Thyroid gland (tissue), 4 donors: ENCODE measurements at regions not wholly inside any gene's neighbourhood (a gene's known extent, or its start where the extent isn't known, plus 50 kb on each side); places are given as distances from the start of the nearest gene placed in this dataset.
"Not testable (repeated sequence)": the region's sequence is repeated elsewhere in the genome, so short reads cannot be mapped to it uniquely, and the experiment has no call there.

ENCODE experiments used
- DNase-seq, 2 donors: peaks; one replicate each; pipeline ENCODE4 v3.0.0-alpha.2; 2019
- H3K27ac ChIP-seq, 3 donors: fragments of 200-600 bp; sonication (generic); 1 replicate in 2 of 3; 2 replicates in 1 of 3; pipeline ENCODE4 v1.5.1; 2016 to 2019; ENCODE audit warnings: mild to moderate bottlenecking in 1 of 3, moderate library complexity in 1 of 3
- H3K27me3 ChIP-seq: fragments of 200-600 bp; sonication (generic); one replicate; pipeline ENCODE4 v1.5.1; 2019
- H3K36me3 ChIP-seq, 2 donors: fragments of 200-600 bp; sonication (generic); one replicate each; pipeline ENCODE4 v1.5.1; 2016 to 2019
- H3K4me1 ChIP-seq, 2 donors: fragments of 200-600 bp; sonication (generic); one replicate each; pipeline ENCODE4 v1.5.1; 2017 to 2019
- H3K4me3 ChIP-seq, 3 donors: fragments of 200-600 bp; sonication (generic); replicated peaks in 1 of 3; 1 replicate in 2 of 3; 2 replicates in 1 of 3; pipeline ENCODE4 v1.5.1; 2016; ENCODE audit warnings: mild to moderate bottlenecking in 1 of 3
- H3K9me3 ChIP-seq: fragments of 200-600 bp; sonication (generic); one replicate; pipeline ENCODE4 v1.5.1; 2017
- POLR2A ChIP-seq, 2 donors: fragments of 450-650 bp; IDR thresholded peaks; one replicate each; pipeline ENCODE4 v1.6.1; 2017; ENCODE audit warnings: antibody characterized with exemption in 2 of 2, mild to moderate bottlenecking in 2 of 2, moderate library complexity in 1 of 2
- WGBS, 2 donors: methylation state at CpG; one replicate each; pipeline ENCODE4 v1.1.5; 2017; 5-methylcytosine and 5-hydroxymethylcytosine counted together
- intact Hi-C: fragments of 100-400 bp; cut with DNase I; formaldehyde crosslinking; loops from one replicate; pipeline ENCODE4 v1.15.1; 2023
- TF ChIP-seq, protein P1 (sequence below), 6 experiments: fragments of 200-600 bp in 3 of 6; fragments of 450-650 bp in 3 of 6; sonication (generic) in 3 of 6; IDR thresholded peaks; one replicate each; pipeline ENCODE4 v1.5.1; 2016 to 2019; ENCODE audit warnings: antibody characterized with exemption in 6 of 6, mild to moderate bottlenecking in 2 of 6, inconsistent platforms in 1 of 6, moderate library complexity in 1 of 6

DNA sequence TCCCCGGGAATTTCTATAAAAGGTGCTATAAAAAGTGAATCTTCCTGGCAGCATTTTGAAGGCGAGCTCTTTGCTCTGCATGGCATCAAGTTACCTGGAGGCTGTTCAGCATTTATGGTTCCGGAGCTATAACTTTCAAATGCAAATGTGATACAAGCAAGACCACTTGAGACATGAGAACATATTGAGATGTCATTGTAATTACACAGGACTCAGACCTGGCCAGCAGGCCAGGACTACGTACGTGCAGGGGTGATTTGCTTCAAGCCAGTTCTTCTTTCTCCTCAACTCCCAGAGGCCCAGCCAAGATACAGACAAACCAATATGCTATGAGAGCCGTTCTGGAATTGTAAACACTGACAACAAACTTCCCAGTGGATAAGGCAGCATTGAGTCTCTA, 227.4 kb upstream of the FAT3 start:
- H3K4me1 ChIP-seq, result no peaks in the 10 kb centered on the region
- 59 to 60% methylated on average over 6 of the region's 6 CpGs for WGBS, 2 donors
- intact Hi-C loops, result no loop called here
- no peaks in the 10 kb centered on the region for H3K9me3 ChIP-seq
- no peak overlapping the region for H3K4me3 ChIP-seq
- TF ChIP-seq, protein P1, sequence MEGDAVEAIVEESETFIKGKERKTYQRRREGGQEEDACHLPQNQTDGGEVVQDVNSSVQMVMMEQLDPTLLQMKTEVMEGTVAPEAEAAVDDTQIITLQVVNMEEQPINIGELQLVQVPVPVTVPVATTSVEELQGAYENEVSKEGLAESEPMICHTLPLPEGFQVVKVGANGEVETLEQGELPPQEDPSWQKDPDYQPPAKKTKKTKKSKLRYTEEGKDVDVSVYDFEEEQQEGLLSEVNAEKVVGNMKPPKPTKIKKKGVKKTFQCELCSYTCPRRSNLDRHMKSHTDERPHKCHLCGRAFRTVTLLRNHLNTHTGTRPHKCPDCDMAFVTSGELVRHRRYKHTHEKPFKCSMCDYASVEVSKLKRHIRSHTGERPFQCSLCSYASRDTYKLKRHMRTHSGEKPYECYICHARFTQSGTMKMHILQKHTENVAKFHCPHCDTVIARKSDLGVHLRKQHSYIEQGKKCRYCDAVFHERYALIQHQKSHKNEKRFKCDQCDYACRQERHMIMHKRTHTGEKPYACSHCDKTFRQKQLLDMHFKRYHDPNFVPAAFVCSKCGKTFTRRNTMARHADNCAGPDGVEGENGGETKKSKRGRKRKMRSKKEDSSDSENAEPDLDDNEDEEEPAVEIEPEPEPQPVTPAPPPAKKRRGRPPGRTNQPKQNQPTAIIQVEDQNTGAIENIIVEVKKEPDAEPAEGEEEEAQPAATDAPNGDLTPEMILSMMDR (IDR thresholded peaks at IDR 0.05), result no peak
- TF ChIP-seq POLR2A (IDR thresholded peaks at IDR 0.05), result no peak
- no peak overlapping the region for H3K27ac ChIP-seq
- H3K36me3 ChIP-seq, result no peaks in the 10 kb centered on the region
- H3K27me3 ChIP-seq, result no peaks in the 10 kb centered on the region
- no peak for DNase-seq

GRCh38 chr11:91996526-91996925, 228.1 kb upstream of the FAT3 start:
- no peak overlapping the region for H3K4me3 ChIP-seq
- no peak for TF ChIP-seq POLR2A (IDR thresholded peaks at IDR 0.05)
- TF ChIP-seq, protein P1 (IDR thresholded peaks at IDR 0.05), result no peak

DNA sequence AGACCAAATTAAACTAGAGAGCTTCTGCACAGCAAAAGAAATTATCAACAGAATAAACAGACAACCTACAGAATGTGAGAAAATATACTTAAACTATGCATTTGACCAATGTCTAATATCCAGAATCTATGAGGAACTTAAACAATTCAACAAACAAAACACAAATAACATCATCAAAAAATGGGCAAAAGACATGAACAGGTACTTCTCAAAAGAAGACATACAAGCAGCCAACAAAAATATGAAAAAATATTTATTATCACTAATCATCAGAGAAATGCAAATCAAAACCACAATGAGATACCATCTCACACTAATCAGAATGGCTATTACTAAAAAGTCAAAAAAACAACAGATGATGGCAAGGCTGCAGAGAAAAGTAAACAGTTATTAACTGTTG, 236.2 kb upstream of the FAT3 start:
- H3K4me1 ChIP-seq, intact Hi-C loops: not testable (repeated sequence)

More at GRCh38 chr11:91996526-91996925, 228.1 kb upstream of the FAT3 start:
- no peaks in the 10 kb centered on the region for H3K4me1 ChIP-seq
- H3K27me3 ChIP-seq, result no peaks in the 10 kb centered on the region
- H3K9me3 ChIP-seq, result no peaks in the 10 kb centered on the region
- no peak overlapping the region for H3K27ac ChIP-seq
- intact Hi-C loops, result no loop called here
- no peak for DNase-seq
- no peaks in the 10 kb centered on the region for H3K36me3 ChIP-seq
- WGBS, 2 donors, result 87 to 98% methylated on average over 1 of the region's 1 CpG

DNA sequence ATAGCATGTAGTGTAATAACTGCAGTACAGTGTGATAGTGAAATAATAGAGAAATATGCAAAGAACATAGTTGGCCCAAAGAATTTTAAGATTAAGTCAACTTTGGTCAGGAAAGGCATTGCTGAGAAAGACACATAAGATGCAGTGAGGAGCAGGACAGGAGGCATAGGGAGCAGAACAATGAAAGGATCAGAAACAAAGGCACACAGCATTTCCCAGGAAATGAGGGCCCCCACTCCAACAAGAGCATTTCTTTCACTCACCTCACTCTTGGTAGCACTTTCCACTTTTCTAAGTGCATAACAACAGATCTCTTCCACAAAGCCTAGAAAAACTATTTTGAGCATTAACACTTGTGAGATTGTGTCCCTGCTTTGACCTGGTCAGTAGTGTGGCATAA, 238.4 kb upstream of the FAT3 start:
- H3K27ac ChIP-seq, result no peak overlapping the region

More for the DNA sequence above, 236.2 kb upstream of the FAT3 start:
- not testable (repeated sequence) for DNase-seq, H3K27ac ChIP-seq, H3K9me3 ChIP-seq, H3K27me3 ChIP-seq, H3K4me3 ChIP-seq, H3K36me3 ChIP-seq

DNA sequence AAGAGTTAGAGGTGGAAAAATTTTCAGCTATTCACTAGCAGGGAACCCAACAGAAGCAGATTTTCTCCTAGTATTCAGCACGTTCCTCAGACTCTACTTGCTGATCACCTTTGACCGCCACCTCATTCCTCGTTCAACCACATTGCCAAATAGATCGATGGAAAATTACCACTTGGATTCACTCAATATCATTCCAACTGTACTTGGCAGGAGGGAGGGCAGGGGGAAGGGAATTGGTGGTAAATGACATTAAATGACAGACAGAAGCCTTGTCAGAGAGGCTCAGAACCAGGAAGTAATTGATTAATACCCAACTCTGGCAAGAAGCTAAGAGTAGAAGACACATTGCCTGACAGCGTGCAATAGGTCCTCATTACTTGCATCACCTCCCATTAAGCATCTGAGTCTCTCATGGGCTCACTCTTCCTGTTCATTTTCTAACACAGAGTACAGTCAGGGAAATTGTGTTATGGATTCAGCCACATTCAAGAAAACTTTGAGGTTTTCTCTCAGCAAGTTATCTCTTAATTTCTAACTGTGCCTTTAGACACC, 240.5 kb upstream of the FAT3 start:
- intact Hi-C loops, result no loop called here
- H3K27me3 ChIP-seq, result no peaks in the 10 kb centered on the region

More for the DNA sequence above, 238.4 kb upstream of the FAT3 start:
- H3K9me3 ChIP-seq, result no peaks in the 10 kb centered on the region
- DNase-seq, result no peak
- no peaks in the 10 kb centered on the region for H3K36me3 ChIP-seq
- intact Hi-C loops, result no loop called here
- no peaks in the 10 kb centered on the region for H3K27me3 ChIP-seq
- H3K4me3 ChIP-seq, result no peak overlapping the region
- no peaks in the 10 kb centered on the region for H3K4me1 ChIP-seq
- no peak for TF ChIP-seq POLR2A (IDR thresholded peaks at IDR 0.05)
- TF ChIP-seq, protein P1 (IDR thresholded peaks at IDR 0.05), result no peak

More for the DNA sequence above, 240.5 kb upstream of the FAT3 start:
- Histone ChIP-seq H3K4me1 (no peaks in the 10 kb centered on the region), H3K9me3 (no peaks in the 10 kb centered on the region), H3K27ac (no peak overlapping the region), H3K4me3 (no peak overlapping the region), H3K36me3 (no peaks in the 10 kb centered on the region)
- no peak for TF ChIP-seq POLR2A (IDR thresholded peaks at IDR 0.05)
- TF ChIP-seq, protein P1 (IDR thresholded peaks at IDR 0.05), result no peak
- WGBS, 2 donors, result 85 to 90% methylated on average over 5 of the region's 5 CpGs
- DNase-seq, result no peak
